ENCODE measurements at regions not wholly inside any gene's neighbourhood (a gene's known extent, or its start where the extent isn't known, plus 50 kb on each side); places are given as distances from the start of the nearest gene placed in this dataset.

- Mint-ChIP-seq H3K9me3 (no peaks in the 10 kb centered on the region), H3K4me3 (no peak overlapping the region), H3K4me1 (ENCODE audit: low read depth) (peaks cover 6% of the 10 kb centered on the region), H3K36me3 (ENCODE audit: insufficient read depth) (no peaks in the 10 kb centered on the region), H3K27me3 (ENCODE audit: low read depth) (peaks cover 55% of the 10 kb centered on the region)
- no peak for DNase-seq
- ATAC-seq: no peak
Observed at GRCh38 chr3:184511741-184512140, 49.8 kb upstream of the EPHB3 start.
